Right lobe of liver (tissue), 6 donors: ENCODE measurements at regions not wholly inside any gene's neighbourhood (a gene's known extent, or its start where the extent isn't known, plus 50 kb on each side); places are given as distances from the start of the nearest gene placed in this dataset.

Experiments used
- ATAC-seq, 4 donors: fragments of 200-7000 bp; cut with Tn5 transposase; one replicate each; pipeline ENCODE4 v1.9.1; 2020; ENCODE audit warnings: mild to moderate bottlenecking in 4 of 4, moderate library complexity in 4 of 4
- DNase-seq, 3 donors: peaks; one replicate each; pipeline ENCODE4 v3.0.0-alpha.2; 2020
- H3K27ac ChIP-seq, 3 donors: fragments of 200-600 bp; one replicate each; pipeline ENCODE4 v1.8.0; 2022
- H3K27me3 ChIP-seq, 2 donors: fragments of 200-600 bp; one replicate each; pipeline ENCODE4 v1.8.0; 2022
- H3K36me3 ChIP-seq, 4 donors: fragments of 200-600 bp; sonication (generic) in 1 of 4; one replicate each; pipeline versions ENCODE4 v1.5.1 to v1.8.0; 2017 to 2022; ENCODE audit warnings: control low read depth in 1 of 4
- H3K4me1 ChIP-seq, 4 donors: fragments of 200-600 bp; sonication (generic) in 1 of 4; one replicate each; pipeline versions ENCODE4 v1.5.1 to v1.8.0; 2017 to 2022; ENCODE audit warnings: control low read depth in 1 of 4
- H3K4me3 ChIP-seq, 3 donors: fragments of 200-600 bp; one replicate each; pipeline ENCODE4 v1.8.0; 2022
- H3K9me3 ChIP-seq, 4 donors: fragments of 200-600 bp; sonication (generic) in 1 of 4; one replicate each; pipeline versions ENCODE4 v1.5.1 to v1.8.0; 2017 to 2022; ENCODE audit warnings: control low read depth in 1 of 4
- CTCF ChIP-seq, 4 donors: fragments of 200-600 bp in 3 of 4; fragments of 450-650 bp in 1 of 4; IDR thresholded peaks; one replicate each; pipeline versions ENCODE4 v1.5.1 to v1.8.0; 2016 to 2022; ENCODE audit warnings: antibody characterized with exemption in 4 of 4, mild to moderate bottlenecking in 2 of 4
- POLR2A ChIP-seq: fragments of 450-650 bp; IDR thresholded peaks from one replicate; pipeline ENCODE4 v1.6.1; 2017; ENCODE audit warnings: antibody characterized with exemption, mild to moderate bottlenecking
- WGBS: methylation state at CpG from one replicate; pipeline ENCODE4 v1.1.6; 2018; ENCODE audit warnings: low coverage, low lambda C conversion rate; ENCODE audit not compliant: insufficient coverage; ENCODE audit errors: missing lambda C conversion rate; 5-methylcytosine and 5-hydroxymethylcytosine counted together
- intact Hi-C, 2 donors: fragments of 100-400 bp; cut with DNase I; formaldehyde crosslinking; loops; one replicate each; pipeline versions ENCODE4 v1.11.2 to v1.14.1; 2022
- donor health status: DM: no; HTN: yes; CAD: no.
- donor health status: DM: no; HTN: no; CAD: no.
- donor health status: DM: no; HTN: no; CAD: no.
- donor health status: DM: no; HTN: yes; CAD: no.
- donor health status: DM: no; HTN: yes; CAD: no.

GRCh38 chr1:238153939-238154338 is 263.2 kb upstream of the ZP4 start:
- no peak overlapping the region for H3K27ac ChIP-seq
- no peak overlapping the region for H3K4me3 ChIP-seq
- TF ChIP-seq POLR2A (no peak), CTCF (IDR thresholded peaks at IDR 0.05) (no peak)
- no peak for DNase-seq
- intact Hi-C loops: no loop called here
- no peaks in the 10 kb centered on the region for H3K9me3 ChIP-seq
- 31% methylated on average over 3 of the region's 3 CpGs for WGBS
- no peaks in the 10 kb centered on the region for H3K4me1 ChIP-seq
- no peaks in the 10 kb centered on the region for H3K36me3 ChIP-seq
- no peaks in the 10 kb centered on the region for H3K27me3 ChIP-seq
- no peak for ATAC-seq

GRCh38 chr1:238153253-238153652 is 262.5 kb upstream of the ZP4 start:
- 50% methylated on average over 1 of the region's 2 CpGs for WGBS
- no peak overlapping the region for H3K27ac ChIP-seq
- no peak for TF ChIP-seq POLR2A
- TF ChIP-seq CTCF (IDR thresholded peaks at IDR 0.05): no peak
- no peaks in the 10 kb centered on the region for H3K27me3 ChIP-seq
- H3K4me3 ChIP-seq: no peak overlapping the region
- ATAC-seq: no peak
- intact Hi-C loops: no loop called here
- no peak for DNase-seq
- no peaks in the 10 kb centered on the region for H3K36me3 ChIP-seq
- no peaks in the 10 kb centered on the region for H3K4me1 ChIP-seq
- no peaks in the 10 kb centered on the region for H3K9me3 ChIP-seq

DNA sequence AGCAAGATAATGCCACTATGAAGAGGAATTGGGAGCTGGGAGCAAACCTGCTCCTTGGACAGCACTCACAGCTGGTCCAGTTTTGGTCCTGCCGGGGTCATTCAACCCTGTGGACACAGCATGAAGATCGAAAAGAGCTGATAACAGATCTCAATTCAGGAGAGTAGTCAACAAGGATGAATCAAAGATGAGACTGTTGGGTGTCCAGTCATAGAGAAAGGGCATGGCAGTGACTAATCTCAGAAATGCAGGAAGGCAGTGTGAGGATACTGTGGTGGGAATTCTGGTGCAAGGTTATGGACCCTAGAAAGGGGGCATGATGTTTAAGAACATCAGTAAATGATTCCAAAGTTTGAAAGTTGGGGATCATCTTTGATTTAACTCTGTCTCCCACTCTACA is 261.4 kb upstream of the ZP4 start:
- Histone ChIP-seq H3K27ac (no peak overlapping the region), H3K36me3 (no peaks in the 10 kb centered on the region), H3K9me3 (no peaks in the 10 kb centered on the region), H3K4me1 (no peaks in the 10 kb centered on the region), H3K4me3 (no peak overlapping the region), H3K27me3 (no peaks in the 10 kb centered on the region)
- no peak for TF ChIP-seq POLR2A
- intact Hi-C loops: no loop called here
- no peak for DNase-seq
- WGBS: 40% methylated on average over 2 of the region's 2 CpGs
- ATAC-seq: no peak

- TF ChIP-seq POLR2A: no peak
- no peak for TF ChIP-seq CTCF (IDR thresholded peaks at IDR 0.05)
- H3K27ac ChIP-seq: no peak overlapping the region
- H3K4me3 ChIP-seq: no peak overlapping the region
- no peaks in the 10 kb centered on the region for H3K27me3 ChIP-seq
- no peak for ATAC-seq
- intact Hi-C loops: no loop called here
- no peaks in the 10 kb centered on the region for H3K9me3 ChIP-seq
- H3K4me1 ChIP-seq: no peaks in the 10 kb centered on the region
- 27% methylated on average over 3 of the region's 3 CpGs for WGBS
- DNase-seq: no peak
- H3K36me3 ChIP-seq: no peaks in the 10 kb centered on the region
Observed at GRCh38 chr1:238143038-238143437, 252.3 kb upstream of the ZP4 start.

GRCh38 chr1:238141353-238141752 is 250.6 kb upstream of the ZP4 start:
- DNase-seq: no peak
- 60% methylated on average over 1 of the region's 1 CpG for WGBS
- ATAC-seq: no peak
- Histone ChIP-seq H3K9me3 (no peaks in the 10 kb centered on the region), H3K27me3 (no peaks in the 10 kb centered on the region), H3K36me3 (no peaks in the 10 kb centered on the region), H3K4me3 (no peak overlapping the region), H3K4me1 (no peaks in the 10 kb centered on the region), H3K27ac (no peak overlapping the region)
- intact Hi-C loops: no loop called here
- no peak for TF ChIP-seq POLR2A
- TF ChIP-seq CTCF (IDR thresholded peaks at IDR 0.05): no peak
